Loucy (cell line): ENCODE measurements at regions not wholly inside any gene's neighbourhood (a gene's known extent, or its start where the extent isn't known, plus 50 kb on each side); places are given as distances from the start of the nearest gene placed in this dataset.
"Not testable (repeated sequence)": the region's sequence is repeated elsewhere in the genome, so short reads cannot be mapped to it uniquely, and the experiment has no call there.

Experiments used
- EZH2phosphoT487 ChIP-seq: fragments of 200-600 bp; IDR thresholded peaks from 2 replicates; pipeline ENCODE4 v1.6.1; 2018; ENCODE audit warnings: antibody characterized with exemption, mild to moderate bottlenecking, moderate library complexity, borderline replicate concordance
- TF ChIP-seq, protein P1 (sequence below): fragments of 200-600 bp; sonication (generic); conservative IDR thresholded peaks from 2 replicates; pipeline ENCODE4 v1.5.1; 2014; ENCODE audit warnings: mild to moderate bottlenecking, antibody characterized with exemption, low read length

DNA sequence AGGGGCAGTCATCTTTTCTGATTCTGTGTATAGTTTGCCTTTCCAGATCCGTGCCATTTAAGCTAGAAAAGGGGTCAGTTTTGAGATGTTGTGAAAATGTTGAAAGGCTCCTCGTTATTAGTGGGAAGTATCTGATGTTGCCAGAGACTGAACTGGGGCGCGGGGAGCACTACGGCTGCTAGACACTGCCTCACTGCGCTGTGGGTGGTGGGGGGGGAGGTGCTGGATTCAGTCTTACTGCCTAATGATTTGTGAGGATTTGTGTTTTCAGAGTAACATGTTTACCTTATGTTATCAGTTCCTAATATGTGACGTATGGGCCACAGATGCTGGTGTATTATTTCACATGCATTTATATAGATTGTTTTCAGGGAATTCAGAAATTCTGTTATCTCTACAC, 53.3 kb upstream of the APOD start:
- TF ChIP-seq, protein P1, sequence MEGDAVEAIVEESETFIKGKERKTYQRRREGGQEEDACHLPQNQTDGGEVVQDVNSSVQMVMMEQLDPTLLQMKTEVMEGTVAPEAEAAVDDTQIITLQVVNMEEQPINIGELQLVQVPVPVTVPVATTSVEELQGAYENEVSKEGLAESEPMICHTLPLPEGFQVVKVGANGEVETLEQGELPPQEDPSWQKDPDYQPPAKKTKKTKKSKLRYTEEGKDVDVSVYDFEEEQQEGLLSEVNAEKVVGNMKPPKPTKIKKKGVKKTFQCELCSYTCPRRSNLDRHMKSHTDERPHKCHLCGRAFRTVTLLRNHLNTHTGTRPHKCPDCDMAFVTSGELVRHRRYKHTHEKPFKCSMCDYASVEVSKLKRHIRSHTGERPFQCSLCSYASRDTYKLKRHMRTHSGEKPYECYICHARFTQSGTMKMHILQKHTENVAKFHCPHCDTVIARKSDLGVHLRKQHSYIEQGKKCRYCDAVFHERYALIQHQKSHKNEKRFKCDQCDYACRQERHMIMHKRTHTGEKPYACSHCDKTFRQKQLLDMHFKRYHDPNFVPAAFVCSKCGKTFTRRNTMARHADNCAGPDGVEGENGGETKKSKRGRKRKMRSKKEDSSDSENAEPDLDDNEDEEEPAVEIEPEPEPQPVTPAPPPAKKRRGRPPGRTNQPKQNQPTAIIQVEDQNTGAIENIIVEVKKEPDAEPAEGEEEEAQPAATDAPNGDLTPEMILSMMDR, result not testable (repeated sequence)
- TF ChIP-seq EZH2phosphoT487, result not testable (repeated sequence)
